GM12892 (cell line): ENCODE measurements at regions not wholly inside any gene's neighbourhood (a gene's known extent, or its start where the extent isn't known, plus 50 kb on each side); places are given as distances from the start of the nearest gene placed in this dataset.

Experiments
- POLR2A ChIP-seq: IDR thresholded peaks from 2 replicates; pipeline ENCODE4 v1.6.1; 2011; ENCODE audit warnings: low read depth, low read length, control low read depth
- POLR2AphosphoS5 ChIP-seq: IDR thresholded peaks from 2 replicates; pipeline ENCODE4 v1.6.1; 2011; ENCODE audit warnings: low read depth, low read length, control low read depth
- TAF1 ChIP-seq: IDR thresholded peaks from 2 replicates; pipeline ENCODE4 v1.6.1; 2011; ENCODE audit warnings: low read depth, mild to moderate bottlenecking, control low read depth, low read length, borderline replicate concordance

DNA sequence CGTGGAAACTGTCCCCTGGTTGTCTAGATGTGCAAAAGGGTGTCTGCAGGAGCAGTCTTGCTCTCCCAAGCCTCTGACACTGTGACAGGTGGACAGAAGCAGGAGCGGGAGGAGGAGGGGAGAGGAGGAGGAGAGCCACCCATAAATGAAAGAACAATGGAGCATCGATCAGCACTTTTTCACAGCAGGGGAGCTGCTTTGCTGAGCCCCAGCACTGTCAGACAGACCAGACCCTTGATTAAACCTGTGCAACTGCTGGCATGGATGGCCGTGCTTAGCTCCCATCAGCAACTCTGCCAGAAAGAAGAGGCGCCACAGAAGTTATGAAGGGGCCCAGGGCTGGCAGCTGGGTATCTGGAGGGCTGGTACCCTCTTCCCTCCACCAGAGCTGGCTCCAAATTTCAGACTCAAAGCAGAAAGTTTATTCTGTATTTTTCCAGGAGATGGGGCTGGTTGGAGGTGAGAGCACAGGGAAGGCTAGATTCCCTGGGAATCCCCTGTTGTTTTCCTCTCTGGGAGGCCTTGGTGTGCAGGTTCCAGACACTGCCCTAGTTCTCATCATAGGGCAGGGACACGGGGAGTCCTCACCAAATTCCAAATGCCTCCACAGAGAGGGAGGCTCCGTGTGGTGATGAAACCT lies 1192.2 kb downstream of the UQCRFS1 start:
- no peak for TF ChIP-seq POLR2AphosphoS5
- no peak for TF ChIP-seq POLR2A
- no peak for TF ChIP-seq TAF1
